Retinal pigment epithelial cell (primary cell): ENCODE measurements at regions not wholly inside any gene's neighbourhood (a gene's known extent, or its start where the extent isn't known, plus 50 kb on each side); places are given as distances from the start of the nearest gene placed in this dataset.

Source experiments
- DNase-seq: peaks from one replicate; pipeline ENCODE4 v3.0.0-alpha.2; 2010; ENCODE audit warnings: low read depth
- H3K4me3 ChIP-seq: 2 replicates; pipeline ENCODE4 v1.5.1; 2011; ENCODE audit warnings: mild to moderate bottlenecking, low read length, control low read depth, moderate library complexity
- TF ChIP-seq, protein P1 (sequence below): conservative IDR thresholded peaks from 2 replicates; pipeline ENCODE4 v1.5.1; 2011; ENCODE audit warnings: low read depth, low read length, control low read depth, inconsistent platforms

DNA sequence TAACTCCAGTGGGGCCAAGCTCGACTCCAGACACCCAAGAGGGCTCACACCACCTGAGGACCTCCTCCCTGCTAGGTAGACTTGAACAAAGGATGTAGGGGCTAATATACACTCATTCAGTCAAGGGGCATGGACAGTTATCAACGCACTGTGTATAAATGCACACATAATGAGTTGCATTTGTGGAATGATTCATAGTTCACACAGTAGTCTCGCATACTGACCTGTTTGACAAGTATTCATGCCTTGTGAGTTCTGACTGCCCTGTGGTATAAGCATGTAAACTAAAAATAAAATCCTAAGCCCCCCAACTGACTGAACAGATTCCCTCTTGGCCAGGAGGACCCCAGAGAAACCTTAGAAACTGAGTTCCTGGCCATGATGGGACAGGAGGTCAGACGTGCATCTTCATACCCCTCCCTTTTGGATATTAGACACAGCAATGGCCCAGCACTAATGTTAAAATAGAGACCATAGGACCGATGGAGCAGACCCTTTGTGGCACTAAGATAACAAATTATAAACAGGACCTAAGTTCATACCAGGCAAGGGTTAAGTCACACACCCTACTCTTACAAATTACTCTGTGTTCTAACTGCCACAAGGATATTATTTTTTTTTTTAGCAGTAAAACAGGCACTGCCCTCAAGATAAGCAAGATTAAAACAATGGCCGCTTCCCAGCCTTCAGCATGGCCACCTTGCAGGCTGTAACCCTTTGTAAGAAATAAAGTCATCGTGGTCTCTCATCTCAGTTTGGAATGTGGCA, 124.4 kb downstream of the TTLL2 start:
- DNase-seq, result no peak
- H3K4me3 ChIP-seq, result no peak overlapping the region
- TF ChIP-seq, protein P1, sequence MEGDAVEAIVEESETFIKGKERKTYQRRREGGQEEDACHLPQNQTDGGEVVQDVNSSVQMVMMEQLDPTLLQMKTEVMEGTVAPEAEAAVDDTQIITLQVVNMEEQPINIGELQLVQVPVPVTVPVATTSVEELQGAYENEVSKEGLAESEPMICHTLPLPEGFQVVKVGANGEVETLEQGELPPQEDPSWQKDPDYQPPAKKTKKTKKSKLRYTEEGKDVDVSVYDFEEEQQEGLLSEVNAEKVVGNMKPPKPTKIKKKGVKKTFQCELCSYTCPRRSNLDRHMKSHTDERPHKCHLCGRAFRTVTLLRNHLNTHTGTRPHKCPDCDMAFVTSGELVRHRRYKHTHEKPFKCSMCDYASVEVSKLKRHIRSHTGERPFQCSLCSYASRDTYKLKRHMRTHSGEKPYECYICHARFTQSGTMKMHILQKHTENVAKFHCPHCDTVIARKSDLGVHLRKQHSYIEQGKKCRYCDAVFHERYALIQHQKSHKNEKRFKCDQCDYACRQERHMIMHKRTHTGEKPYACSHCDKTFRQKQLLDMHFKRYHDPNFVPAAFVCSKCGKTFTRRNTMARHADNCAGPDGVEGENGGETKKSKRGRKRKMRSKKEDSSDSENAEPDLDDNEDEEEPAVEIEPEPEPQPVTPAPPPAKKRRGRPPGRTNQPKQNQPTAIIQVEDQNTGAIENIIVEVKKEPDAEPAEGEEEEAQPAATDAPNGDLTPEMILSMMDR, result no peak

DNA sequence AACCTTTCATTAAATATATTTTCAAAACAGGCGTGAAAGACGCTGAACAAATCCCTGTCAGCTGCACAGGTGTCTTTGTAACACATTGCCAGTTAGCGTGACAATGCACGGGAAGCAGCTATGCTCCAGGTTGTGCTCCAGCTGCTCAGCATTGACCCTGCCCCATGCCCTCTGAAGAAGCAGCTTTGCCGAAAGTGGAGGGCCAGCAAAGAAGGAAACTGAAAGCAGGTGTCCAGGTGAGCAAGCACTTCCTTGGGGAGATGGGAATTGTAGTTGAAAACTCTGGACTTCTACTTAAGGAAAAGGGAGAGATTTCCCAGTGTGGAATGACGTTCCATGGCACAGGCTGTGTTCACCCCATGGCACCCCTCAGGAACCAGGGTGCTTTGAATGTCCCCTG, 125.7 kb downstream of the TTLL2 start:
- TF ChIP-seq, protein P1, result no peak
- DNase-seq, result no peak
- H3K4me3 ChIP-seq, result no peak overlapping the region

DNA sequence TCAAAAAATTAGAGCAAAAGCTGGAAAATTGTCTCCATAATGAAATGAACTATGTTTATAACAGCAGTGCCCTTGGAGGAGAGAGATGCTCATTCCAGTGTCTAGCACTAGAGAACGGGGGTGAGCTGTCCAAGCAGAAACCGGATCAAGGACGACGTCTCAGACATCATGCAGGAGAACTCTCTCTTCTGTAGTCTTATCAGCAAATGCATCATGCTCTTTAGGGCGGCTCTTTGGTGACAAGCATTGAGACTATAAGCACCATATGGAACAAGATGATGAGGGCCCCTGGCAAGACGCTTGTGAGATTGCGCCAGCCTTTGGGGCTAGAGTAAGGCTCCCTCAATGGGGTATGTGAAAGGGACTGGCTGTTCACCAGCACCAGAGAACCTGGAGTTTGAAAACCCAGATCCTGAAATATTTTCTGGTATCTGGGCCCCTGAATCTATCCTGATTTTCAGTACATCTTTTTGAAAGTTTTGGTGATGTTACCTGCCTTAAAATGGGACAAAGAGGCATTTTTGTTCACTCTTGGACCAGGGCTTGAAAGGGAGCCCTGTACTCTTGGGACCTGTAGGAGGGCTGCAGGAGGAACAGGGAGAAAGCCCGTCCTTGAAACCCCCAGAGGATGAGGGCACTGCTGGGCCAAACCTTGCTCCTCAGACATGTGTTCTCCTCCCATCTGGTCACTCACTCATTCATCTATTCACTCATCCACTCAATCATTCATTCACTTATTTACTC, 127.6 kb downstream of the TTLL2 start:
- H3K4me3 ChIP-seq, result no peak overlapping the region
- no peak for DNase-seq
- TF ChIP-seq, protein P1, result no peak

DNA sequence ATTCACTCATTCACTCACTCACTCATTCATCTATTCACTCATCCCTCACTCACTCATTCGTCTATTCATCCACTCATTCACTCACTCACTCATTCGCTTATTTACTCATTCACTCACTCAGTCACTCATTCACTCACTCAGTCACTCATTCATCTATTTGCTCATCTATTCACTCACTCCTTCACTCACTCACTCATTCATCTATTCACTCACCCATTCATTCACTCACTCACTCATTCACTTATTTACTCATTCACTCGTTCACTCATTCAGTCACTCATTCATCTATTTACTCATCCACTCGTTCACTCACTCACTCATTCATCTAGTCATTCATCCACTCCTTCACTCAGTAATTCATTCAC, 128.2 kb downstream of the TTLL2 start:
- TF ChIP-seq, protein P1, result no peak
- H3K4me3 ChIP-seq, result no peak overlapping the region
- no peak for DNase-seq

DNA sequence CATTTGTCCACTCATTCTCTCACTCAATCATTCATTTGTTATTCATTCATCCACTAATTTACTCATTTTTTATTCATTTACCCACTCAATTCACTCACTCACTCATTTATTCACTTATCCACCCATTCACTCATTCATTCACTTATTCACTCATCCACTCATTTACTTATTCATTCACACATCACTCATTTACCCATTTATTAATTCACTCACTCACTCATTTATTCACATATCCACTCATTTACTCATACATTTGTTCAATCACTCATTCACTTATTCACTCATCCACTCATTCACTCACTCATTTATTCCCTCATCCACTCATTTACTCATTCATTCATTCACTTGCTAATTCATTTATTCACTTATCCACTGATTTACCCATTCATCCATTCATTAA, 129.1 kb downstream of the TTLL2 start:
- TF ChIP-seq, protein P1, result no peak
- H3K4me3 ChIP-seq, result no peak overlapping the region
- no peak for DNase-seq

DNA sequence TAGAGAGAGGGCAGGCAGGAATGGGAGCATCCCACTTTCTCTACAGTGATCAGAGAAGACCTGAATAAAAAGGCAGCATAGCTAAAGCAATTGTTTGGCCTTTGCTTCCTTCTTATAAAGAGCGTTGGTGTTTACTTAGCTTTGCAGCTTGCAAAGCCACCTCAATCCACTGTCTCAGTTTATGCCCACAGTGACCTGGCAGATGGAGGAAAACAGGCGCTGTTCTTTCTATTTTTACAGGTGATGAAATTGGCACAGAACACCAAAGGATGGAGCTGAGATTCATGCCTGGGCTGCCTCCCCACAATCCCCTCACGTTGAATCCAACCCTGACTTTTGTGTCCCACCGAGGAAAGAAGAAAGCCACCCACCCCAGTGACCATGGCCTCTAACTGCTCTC, 130.5 kb downstream of the TTLL2 start:
- TF ChIP-seq, protein P1, result no peak

More for the DNA sequence above, 130.5 kb downstream of the TTLL2 start:
- DNase-seq, result no peak
- H3K4me3 ChIP-seq, result no peak overlapping the region
